ENCODE measurements at regions not wholly inside any gene's neighbourhood (a gene's known extent, or its start where the extent isn't known, plus 50 kb on each side); places are given as distances from the start of the nearest gene placed in this dataset.

DNA sequence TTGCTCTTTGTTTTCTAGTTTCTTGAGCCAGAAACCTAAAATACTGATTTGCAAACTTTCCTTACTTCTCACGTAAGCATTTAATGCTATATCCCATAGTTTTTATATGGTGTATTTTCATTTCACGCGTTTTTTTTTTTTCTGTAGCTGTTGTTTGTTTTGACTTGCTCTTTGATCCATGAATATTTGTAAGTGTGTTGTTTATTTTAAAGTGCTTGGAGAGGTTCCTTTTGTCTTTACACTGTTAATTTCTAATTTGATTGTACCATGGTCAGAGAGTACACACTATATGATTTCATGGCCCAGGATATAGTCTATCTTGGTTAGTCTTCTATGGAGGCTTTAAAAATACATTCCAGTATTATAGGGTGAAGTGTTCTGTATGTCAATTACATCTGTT is 84.8 kb upstream of the RNF217 start:
- DNase-seq: no peak
- Mint-ChIP-seq H3K4me3 (no peak overlapping the region), H3K4me1 (ENCODE audit: low read depth) (peaks cover 5% of the 10 kb centered on the region), H3K27ac (no peak overlapping the region), H3K36me3 (ENCODE audit: low read depth) (no peaks in the 10 kb centered on the region), H3K9me3 (no peaks in the 10 kb centered on the region), H3K27me3 (peaks cover 12% of the 10 kb centered on the region)

DNA sequence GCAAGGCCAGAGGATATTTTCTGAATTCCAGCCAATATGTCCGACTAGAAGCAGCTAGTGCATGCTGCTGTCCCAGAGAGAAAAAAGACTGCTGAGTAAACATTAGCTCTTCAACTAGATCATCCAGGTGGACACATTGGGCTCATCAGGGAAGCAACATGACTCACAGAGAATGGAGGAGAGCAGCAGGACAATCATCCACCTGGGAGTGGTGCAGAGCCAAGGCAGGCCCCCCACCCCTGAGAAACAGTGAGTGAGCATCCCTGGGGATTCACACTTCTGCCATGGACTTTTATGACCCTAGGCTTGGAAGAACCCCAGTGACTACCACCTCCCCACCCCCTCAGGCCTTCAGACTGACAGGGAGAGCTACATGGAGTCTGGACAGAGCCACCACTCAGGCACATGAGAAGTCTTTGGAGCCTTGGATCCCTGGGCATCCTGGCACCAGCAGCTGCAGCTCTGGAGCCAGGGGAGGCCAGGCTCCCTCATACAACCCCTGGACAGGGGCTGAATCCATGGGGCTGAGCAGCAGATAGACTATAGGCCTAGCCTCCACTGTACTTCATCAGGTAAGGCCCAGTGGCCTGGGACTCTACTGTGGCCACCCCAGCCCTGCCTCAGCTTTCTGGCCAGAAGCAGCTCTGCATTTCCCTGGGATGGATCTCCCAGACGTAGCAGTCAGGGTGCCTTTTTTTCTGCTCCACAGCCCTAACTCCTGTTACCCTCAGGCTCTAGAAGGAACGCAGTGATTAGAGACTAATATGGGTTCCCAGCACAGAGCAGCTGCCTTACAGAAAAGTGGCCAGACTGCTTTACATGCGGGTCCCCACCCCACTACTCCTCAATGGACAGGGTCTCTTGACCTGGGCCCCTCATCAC is 82.9 kb upstream of the RNF217 start:
- no peak overlapping the region for H3K4me3 Mint-ChIP-seq
- no peaks in the 10 kb centered on the region for H3K9me3 Mint-ChIP-seq
- H3K4me1 Mint-ChIP-seq (ENCODE audit: low read depth): peaks cover 12% of the 10 kb centered on the region
- peaks cover 13% of the 10 kb centered on the region for H3K27me3 Mint-ChIP-seq
- no peaks in the 10 kb centered on the region for H3K36me3 Mint-ChIP-seq (ENCODE audit: low read depth)
- H3K27ac Mint-ChIP-seq: no peak overlapping the region
- DNase-seq: no peak

DNA sequence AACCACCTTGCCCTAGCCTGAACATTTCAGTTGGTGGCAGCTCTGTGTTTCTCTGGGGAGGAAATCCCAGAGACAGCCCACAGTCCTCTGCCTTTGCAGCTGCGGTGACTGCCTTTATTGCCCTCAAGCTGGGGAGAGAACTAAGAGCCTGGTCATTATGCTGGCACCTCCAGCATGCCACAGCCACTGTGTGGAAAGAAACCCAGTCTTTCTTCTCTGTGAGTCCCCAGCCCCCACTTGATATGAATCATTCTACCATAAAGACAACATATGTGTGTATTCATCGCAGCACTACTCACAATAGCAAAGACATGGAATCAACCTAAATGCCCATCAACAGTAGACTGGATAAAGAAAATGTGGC is 82.3 kb upstream of the RNF217 start:
- Mint-ChIP-seq H3K36me3 (ENCODE audit: low read depth) (no peaks in the 10 kb centered on the region), H3K4me1 (ENCODE audit: low read depth) (peaks cover 12% of the 10 kb centered on the region), H3K4me3 (no peak overlapping the region), H3K27ac (no peak overlapping the region), H3K9me3 (no peaks in the 10 kb centered on the region), H3K27me3 (peaks cover 13% of the 10 kb centered on the region)
- DNase-seq: no peak

DNA sequence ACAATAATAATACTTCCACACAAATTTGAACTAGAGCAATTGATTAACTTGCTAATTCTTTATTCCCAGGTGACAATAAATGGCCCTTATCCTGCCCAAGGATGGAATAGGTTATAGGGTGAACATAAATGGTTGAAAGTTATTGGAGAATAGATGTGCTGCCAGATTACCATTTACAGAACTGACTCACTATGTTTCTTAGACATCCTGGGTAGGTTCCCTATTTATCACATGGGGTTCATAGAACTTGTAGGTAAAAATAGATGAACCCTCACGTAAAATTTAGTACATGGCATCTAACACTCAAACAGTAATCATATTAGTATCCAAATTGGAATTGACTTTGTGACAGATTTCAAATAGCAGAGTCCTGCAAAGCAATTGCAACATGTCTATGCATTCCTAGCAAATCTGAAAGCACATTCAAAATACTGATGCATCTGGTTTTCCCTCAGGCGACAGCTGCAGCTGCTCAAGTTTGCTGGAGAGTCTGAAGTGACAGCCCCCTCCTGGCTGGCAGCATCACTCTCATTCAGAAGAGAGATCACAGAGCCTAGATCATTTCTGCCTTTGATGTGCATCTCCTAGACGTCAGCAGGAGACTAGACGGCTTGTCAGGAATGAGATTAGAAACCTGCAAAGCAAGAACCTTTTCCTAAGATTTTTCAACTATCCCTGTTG is 80.2 kb upstream of the RNF217 start:
- Mint-ChIP-seq H3K36me3 (ENCODE audit: low read depth) (no peaks in the 10 kb centered on the region), H3K4me1 (ENCODE audit: low read depth) (peaks cover 12% of the 10 kb centered on the region), H3K9me3 (no peaks in the 10 kb centered on the region), H3K27ac (no peak overlapping the region), H3K27me3 (peaks cover 13% of the 10 kb centered on the region), H3K4me3 (no peak overlapping the region)
- DNase-seq: no peak

DNA sequence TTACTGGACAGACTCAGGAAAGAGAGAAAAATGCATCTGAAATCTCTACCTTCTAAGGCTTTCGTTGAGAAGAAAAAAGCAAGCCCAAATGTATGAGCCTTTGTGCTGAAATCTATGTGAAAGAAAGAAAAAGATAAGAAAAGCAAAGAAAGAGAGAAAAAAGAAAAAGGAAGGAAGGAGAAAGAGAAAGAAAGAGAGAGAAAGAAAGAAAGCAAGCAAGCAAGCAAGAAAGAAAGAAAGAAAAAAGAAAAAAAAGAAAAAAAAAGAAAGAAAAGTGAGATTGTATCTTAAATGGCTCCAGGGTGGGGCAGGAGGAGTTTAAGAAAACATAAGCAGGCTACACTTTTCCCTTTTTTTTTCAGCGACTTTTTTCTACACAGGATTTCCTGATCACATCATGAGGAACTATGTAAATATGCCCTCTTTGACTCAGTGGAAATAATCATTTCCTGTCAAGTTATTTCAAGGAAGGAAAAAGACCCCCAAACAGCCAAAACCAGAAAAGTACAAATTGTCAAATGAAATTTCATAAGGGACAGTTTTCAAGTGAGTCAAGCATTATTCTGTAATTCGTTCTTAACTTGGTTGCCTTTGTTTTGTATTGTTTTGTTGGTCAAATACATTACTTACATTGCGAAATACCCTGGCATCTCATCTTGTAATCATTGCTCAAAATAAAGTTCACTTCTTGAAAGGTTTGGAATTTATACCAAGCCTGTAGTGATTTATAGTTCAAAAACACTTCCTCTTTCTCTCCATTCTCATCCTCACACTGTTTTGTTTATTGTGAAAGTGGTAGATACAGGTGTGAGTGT is 79.5 kb upstream of the RNF217 start:
- no peak overlapping the region for H3K27ac Mint-ChIP-seq

DNA sequence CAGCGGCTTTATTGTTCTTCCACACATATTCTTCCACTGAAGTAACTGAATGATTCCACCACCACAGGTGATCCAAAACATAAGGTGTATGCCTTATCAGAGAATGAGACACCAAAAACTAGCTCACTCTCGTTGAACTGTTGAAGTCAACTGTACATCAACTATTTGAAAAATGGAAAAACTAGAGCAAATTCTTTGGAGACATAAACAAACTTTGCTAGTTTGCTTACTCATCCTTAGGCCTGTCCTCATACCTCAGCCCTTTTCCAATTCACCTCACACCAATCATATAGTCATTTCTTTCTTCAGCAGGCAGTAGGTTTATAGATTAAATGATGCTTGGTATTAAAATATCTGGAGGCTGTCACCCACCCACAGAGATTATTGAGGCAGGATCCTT is 77.1 kb upstream of the RNF217 start:
- Mint-ChIP-seq H3K27ac (no peak overlapping the region), H3K36me3 (ENCODE audit: low read depth) (no peaks in the 10 kb centered on the region), H3K4me1 (ENCODE audit: low read depth) (peaks cover 26% of the 10 kb centered on the region), H3K4me3 (no peak overlapping the region), H3K27me3 (peaks cover 4% of the 10 kb centered on the region), H3K9me3 (no peaks in the 10 kb centered on the region)
- DNase-seq: no peak

More for the DNA sequence above, 79.5 kb upstream of the RNF217 start:
- peaks cover 12% of the 10 kb centered on the region for H3K4me1 Mint-ChIP-seq (ENCODE audit: low read depth)
- no peak for DNase-seq
- no peaks in the 10 kb centered on the region for H3K9me3 Mint-ChIP-seq
- H3K4me3 Mint-ChIP-seq: no peak overlapping the region
- peaks cover 8% of the 10 kb centered on the region for H3K27me3 Mint-ChIP-seq
- H3K36me3 Mint-ChIP-seq (ENCODE audit: low read depth): no peaks in the 10 kb centered on the region

DNA sequence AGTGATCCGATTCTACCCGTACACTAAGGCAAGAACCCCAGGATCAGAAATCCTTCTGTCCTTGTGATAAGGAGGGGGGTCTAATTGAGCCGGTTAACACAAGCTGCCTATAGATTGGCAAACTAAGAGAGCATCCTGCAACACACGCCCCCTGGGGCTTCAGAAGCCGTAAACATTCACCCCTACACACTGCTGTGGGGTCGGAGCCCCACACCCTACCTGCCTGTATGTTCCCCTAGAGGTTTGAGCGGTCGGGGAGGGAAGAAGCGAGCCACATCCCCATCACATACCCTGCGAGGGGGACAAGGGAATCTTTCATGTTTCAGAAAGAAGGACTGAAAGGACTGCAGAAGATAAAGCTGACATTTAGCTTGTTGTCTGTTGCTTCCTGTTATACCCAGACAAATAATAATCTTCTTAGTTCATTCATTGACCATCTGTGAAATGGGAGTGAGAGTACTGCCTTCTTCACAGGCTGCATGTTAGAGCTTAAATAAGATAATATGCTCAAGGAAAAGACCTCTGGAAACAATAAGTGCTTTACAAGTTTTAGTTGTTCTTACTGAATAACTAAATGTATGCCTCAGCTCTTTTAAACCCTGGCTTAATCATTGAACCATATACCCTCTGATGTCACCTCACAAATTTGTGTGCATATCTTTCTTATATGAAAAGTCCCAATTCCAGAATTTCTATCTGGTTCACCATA is 74.2 kb upstream of the RNF217 start:
- H3K4me1 Mint-ChIP-seq (ENCODE audit: low read depth): peaks cover 16% of the 10 kb centered on the region
- no peak overlapping the region for H3K4me3 Mint-ChIP-seq
- DNase-seq: no peak
- H3K9me3 Mint-ChIP-seq: no peaks in the 10 kb centered on the region
- H3K27me3 Mint-ChIP-seq: no peaks in the 10 kb centered on the region
- H3K36me3 Mint-ChIP-seq (ENCODE audit: low read depth): no peaks in the 10 kb centered on the region
- H3K27ac Mint-ChIP-seq: no peak overlapping the region

DNA sequence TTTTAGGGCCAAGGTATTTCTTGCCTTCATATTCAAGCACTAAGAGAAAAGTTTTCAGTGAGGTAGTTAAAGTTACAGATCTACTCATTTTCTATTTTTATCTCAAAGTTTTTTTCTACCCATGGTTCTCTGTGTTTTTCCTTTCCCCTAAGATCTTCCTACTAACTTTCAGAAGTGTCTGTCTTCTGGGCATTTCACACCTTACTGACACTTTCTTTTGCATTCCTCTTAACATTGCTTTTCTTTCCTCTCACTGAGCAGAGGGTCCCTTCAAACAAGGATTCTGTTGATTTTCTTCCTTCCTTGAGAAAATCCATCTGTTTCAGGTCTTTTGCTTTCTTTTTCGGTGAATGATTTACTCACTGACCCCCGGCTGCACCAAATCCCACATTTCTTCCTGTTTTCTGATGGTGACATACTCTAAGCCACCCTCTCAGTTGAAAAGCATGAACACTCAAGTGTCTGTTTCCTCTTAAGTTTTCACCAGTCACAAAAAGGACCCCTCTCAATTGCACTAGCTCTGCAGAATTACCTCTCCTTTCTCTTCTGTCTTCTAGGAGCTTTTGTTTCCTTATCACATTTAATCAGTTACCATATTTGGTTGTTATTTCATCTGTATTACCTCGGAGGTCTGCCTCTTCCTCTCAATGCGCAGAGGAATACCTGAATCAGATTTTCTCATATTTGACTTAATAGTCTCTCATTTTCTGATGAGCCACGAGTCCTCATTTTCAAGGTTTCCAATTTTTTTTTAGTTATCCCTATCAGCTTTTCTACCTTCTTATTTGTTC is 73.5 kb upstream of the RNF217 start:
- H3K4me1 Mint-ChIP-seq (ENCODE audit: low read depth): peaks cover 13% of the 10 kb centered on the region
- no peaks in the 10 kb centered on the region for H3K9me3 Mint-ChIP-seq
- H3K36me3 Mint-ChIP-seq (ENCODE audit: low read depth): no peaks in the 10 kb centered on the region
- peak overlapping the region; percentile 74 for H3K27ac Mint-ChIP-seq
- peak overlapping the region; percentile 41 for H3K4me3 Mint-ChIP-seq
- H3K27me3 Mint-ChIP-seq: no peaks in the 10 kb centered on the region
- DNase-seq: no peak

DNA sequence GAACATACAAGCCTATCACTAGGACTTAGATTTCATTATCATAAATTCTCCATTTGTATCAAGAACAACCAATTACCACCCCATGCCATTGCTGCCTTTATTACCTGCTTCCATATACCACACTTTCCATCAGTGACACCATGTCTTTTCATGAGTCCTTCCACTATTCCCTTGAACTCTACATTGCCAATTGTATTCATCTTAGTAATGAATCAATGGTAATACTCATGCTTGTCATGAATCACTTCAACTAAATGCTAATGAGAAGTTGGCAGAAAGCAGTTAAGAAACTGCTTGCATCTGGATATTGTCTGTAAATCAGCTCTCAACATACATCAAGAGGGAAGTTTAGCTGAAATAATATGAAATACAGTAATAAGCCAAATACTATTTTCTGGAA is 61.2 kb upstream of the RNF217 start:
- no peaks in the 10 kb centered on the region for H3K4me1 Mint-ChIP-seq (ENCODE audit: low read depth)
- H3K27ac Mint-ChIP-seq: no peak overlapping the region
- no peak overlapping the region for H3K4me3 Mint-ChIP-seq
- no peak for DNase-seq
- no peaks in the 10 kb centered on the region for H3K9me3 Mint-ChIP-seq
- H3K27me3 Mint-ChIP-seq: no peaks in the 10 kb centered on the region
- H3K36me3 Mint-ChIP-seq (ENCODE audit: low read depth): no peaks in the 10 kb centered on the region

DNA sequence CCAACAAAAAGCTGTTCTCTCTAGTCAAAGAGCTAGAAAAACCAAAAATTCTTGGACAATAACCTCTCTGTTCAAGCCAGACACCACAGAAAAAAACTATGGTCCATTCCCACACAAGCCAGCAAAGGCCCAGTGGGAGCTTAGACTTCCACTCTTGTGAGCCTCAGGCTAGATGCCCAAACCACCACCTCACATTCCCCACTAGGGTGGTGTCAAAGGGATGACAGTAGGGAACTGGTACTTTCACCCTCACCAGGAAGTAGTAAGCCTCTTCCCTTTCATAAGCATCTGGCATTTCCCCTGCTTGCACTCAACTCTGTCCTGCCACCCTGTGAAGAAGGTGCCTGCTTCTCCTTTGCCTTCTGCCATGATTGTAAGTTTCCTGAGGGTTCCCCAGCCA is 58.4 kb upstream of the RNF217 start:
- no peaks in the 10 kb centered on the region for H3K9me3 Mint-ChIP-seq
- no peaks in the 10 kb centered on the region for H3K4me1 Mint-ChIP-seq (ENCODE audit: low read depth)
- no peaks in the 10 kb centered on the region for H3K36me3 Mint-ChIP-seq (ENCODE audit: low read depth)
- H3K27me3 Mint-ChIP-seq: no peaks in the 10 kb centered on the region
- H3K4me3 Mint-ChIP-seq: no peak overlapping the region
- DNase-seq: no peak
- no peak overlapping the region for H3K27ac Mint-ChIP-seq

DNA sequence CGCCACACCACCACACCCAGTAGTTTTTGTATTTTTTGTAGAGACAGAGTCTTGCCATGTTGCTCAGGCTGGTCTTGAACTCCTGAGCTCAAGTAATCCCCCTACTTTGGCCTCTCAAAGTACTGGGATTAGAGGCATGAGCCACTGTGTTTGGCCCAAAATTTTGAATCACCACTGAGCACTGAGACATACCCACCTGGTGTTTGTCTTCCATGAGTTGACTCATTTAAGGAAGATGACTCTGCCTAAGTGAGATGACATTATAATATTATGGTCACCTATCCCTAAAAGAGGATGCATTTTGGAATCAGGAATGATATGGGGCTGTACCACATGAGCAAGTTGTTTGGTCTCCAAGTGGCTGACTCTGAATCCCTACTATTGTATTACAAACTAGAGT is 54.6 kb upstream of the RNF217 start:
- Mint-ChIP-seq H3K27me3 (no peaks in the 10 kb centered on the region), H3K4me1 (ENCODE audit: low read depth) (no peaks in the 10 kb centered on the region), H3K36me3 (ENCODE audit: low read depth) (no peaks in the 10 kb centered on the region), H3K27ac (no peak overlapping the region), H3K4me3 (no peak overlapping the region), H3K9me3 (no peaks in the 10 kb centered on the region)
- DNase-seq: no peak

Measured in activated T-cell treated with anti-CD3 and anti-CD28 coated beads, Interleukin-2, amount 50 U/mL, for 24 hours (primary cell).